Urinary bladder (tissue), 3 donors: ENCODE measurements at regions not wholly inside any gene's neighbourhood (a gene's known extent, or its start where the extent isn't known, plus 50 kb on each side); places are given as distances from the start of the nearest gene placed in this dataset.
"Not testable (repeated sequence)": the region's sequence is repeated elsewhere in the genome, so short reads cannot be mapped to it uniquely, and the experiment has no call there.

Experiments
- DNase-seq: peaks from one replicate; pipeline ENCODE4 v3.0.0-alpha.2; 2015; ENCODE audit errors: extremely low spot score
- H3K27ac ChIP-seq: one replicate; pipeline ENCODE4 v1.5.1; 2013; ENCODE audit warnings: low read depth, mild to moderate bottlenecking, moderate library complexity
- H3K36me3 ChIP-seq: one replicate; pipeline ENCODE4 v1.6.1; 2013; ENCODE audit warnings: mild to moderate bottlenecking, moderate library complexity; ENCODE audit not compliant: insufficient read depth
- H3K4me1 ChIP-seq: one replicate; pipeline ENCODE4 v1.6.1; 2013; ENCODE audit warnings: mild to moderate bottlenecking, moderate library complexity; ENCODE audit not compliant: insufficient read depth
- H3K4me3 ChIP-seq: one replicate; pipeline ENCODE4 v1.5.1; 2013; ENCODE audit warnings: low read depth, low read length
- WGBS: extraction: QIAGEN DNeasy Blood & Tissue Kit; methylation state at CpG from one replicate; pipeline ENCODE4 v1.1.7; 2013; 5-methylcytosine and 5-hydroxymethylcytosine counted together
- donor health status: healthy with polysubstance abuse.
- donor health status: healthy.

DNA sequence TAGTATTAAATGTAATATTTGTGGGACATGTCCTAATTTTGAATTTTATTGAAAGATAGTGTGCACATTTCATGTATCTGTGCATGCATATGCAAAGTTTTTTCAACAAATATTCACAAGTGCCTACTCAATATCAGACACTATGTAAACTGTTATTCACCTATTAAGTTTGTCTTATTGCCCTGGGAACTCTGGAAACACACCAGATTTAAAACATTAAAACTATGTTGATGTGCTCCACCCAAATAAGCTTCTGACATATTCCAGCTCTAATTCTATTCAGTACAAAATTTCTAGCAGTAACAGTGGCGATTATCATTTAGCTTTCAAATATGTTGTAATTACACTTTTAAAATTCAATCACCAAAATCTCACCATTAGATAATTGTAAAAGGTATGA lies 183.1 kb upstream of the TTC29 start:
- no peak for DNase-seq
- H3K27ac ChIP-seq: no peak overlapping the region
- no peak overlapping the region for H3K4me3 ChIP-seq
- peaks cover 2% of the 10 kb centered on the region for H3K4me1 ChIP-seq
- whole genome bisulfite sequencing: 75% methylated on average over 1 of the region's 1 CpG
- H3K36me3 ChIP-seq: no peaks in the 10 kb centered on the region

DNA sequence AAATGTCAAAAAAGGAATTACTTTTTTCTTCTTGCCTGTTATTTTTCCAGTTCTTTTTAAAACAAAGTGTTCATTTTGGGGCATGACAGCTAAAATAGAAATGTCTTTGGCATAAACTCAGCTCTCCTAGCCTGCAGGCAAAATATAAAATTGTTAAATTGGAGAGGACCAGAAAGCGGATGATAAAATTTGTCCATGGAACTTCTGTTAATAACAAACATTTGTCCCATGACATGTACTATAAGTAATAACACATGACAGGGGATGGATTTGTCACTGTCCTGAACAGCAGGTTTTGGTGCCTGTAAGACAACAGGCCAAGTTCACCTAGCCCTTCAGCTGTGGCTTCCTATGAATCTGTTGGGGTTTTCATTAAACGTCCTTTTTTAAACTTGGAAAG lies 184.0 kb upstream of the TTC29 start:
- WGBS: 80% methylated on average over 2 of the region's 2 CpGs
- DNase-seq: no peak
- H3K4me1 ChIP-seq: peaks cover 2% of the 10 kb centered on the region
- H3K36me3 ChIP-seq: no peaks in the 10 kb centered on the region
- no peak overlapping the region for H3K4me3 ChIP-seq
- H3K27ac ChIP-seq: no peak overlapping the region

DNA sequence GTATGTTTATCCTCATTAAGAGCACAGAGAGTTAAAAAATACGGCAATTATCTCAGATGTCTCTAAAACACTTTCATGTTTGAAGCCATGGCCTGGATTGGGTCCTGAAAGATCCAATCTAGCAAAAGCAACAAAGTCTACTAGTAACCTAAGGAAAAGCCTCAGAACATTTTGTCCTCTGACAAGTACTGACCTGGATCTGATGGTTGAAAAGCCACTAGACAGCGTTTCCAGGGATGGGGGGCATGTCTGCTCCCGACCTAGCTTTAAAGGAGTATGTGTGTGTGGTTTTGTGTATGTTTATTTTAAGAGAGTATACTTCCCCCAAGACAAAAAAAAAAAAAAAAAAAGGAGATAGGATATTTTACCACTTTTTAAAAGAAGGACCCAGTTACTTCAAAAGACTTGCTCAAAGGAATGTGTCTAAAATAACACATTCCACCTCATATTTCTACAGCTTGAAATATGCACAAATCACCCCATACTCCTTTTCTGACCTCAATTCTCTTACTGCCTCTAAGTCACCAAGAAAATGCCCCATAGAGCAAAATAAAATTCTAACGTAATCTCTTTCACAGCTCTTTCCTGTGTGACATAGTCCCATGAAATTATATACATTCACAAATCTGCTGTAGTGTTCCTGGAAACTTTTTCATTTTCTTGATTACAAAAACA lies 189.0 kb upstream of the TTC29 start:
- DNase-seq: no peak
- 82% methylated on average over 4 of the region's 4 CpGs for WGBS
- Histone ChIP-seq H3K4me1 (no peaks in the 10 kb centered on the region), H3K4me3 (no peak overlapping the region), H3K27ac (no peak overlapping the region), H3K36me3 (no peaks in the 10 kb centered on the region)

DNA sequence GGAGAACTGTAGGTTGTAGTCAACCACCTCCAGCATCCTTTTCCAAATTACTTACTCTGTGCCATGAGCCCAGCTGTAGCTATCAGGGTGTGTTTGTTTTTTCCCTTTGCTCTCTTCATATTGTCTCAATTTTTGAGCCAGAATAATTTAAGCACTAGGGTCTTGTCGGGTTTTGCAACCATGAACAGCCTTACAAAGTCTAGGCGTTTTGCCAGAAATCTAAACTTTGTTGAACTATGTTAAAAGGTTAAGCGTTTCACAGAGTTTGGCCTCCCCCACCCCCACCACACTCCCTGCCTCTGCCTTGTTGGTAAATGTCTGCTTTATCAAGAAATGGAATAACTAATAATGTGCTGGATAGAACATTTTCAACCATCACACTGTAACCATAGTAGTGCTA lies 190.6 kb upstream of the TTC29 start:
- Histone ChIP-seq H3K36me3 (no peaks in the 10 kb centered on the region), H3K4me1 (no peaks in the 10 kb centered on the region), H3K4me3 (no peak overlapping the region), H3K27ac (no peak overlapping the region)
- 17% methylated on average over 3 of the region's 3 CpGs for WGBS
- no peak for DNase-seq

DNA sequence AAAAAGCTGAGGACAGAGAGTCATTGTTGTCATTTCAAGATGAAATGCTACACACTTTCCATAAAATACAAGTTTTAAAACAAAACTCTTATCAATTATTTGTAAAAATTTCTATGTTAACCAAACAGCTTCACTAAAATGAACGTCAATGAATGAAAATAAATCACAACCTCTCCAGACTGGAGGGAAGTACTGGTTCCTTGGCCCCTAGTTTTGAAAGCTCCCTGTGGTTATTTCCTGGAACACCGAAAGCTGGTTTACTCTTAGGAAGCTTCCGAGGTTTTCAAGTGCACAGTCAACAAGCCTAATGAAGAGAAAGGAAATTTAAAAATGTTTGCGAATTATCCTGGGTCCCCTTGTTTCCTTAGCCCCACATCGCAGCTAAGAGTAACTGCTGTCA lies 191.1 kb upstream of the TTC29 start:
- WGBS: 63% methylated on average over 5 of the region's 5 CpGs
- Histone ChIP-seq H3K36me3 (no peaks in the 10 kb centered on the region), H3K4me3 (no peak overlapping the region), H3K27ac (no peak overlapping the region), H3K4me1 (no peaks in the 10 kb centered on the region)
- no peak for DNase-seq

DNA sequence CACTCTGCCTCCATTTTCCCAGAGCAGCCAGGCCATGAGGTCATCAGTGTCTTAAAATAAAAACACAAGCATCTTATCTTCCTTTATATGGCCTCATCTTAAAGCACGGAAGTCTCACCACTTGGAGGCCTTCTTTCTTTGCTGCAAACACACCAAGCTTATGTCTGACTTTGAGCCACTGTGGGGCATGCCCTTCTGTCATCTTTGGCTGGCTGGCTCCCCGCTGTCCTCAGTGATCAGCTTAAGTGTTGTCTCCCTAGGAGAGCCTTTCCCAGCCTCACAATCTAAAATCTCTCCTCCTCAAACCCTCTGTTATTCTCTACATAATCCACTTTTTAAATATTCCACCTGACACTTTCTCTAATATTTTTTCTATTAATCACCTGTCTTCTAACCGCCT lies 191.6 kb upstream of the TTC29 start:
- no peak overlapping the region for H3K4me3 ChIP-seq
- no peaks in the 10 kb centered on the region for H3K4me1 ChIP-seq
- H3K36me3 ChIP-seq: no peaks in the 10 kb centered on the region
- H3K27ac ChIP-seq: no peak overlapping the region
- 86% methylated on average over 3 of the region's 3 CpGs for WGBS
- no peak for DNase-seq

DNA sequence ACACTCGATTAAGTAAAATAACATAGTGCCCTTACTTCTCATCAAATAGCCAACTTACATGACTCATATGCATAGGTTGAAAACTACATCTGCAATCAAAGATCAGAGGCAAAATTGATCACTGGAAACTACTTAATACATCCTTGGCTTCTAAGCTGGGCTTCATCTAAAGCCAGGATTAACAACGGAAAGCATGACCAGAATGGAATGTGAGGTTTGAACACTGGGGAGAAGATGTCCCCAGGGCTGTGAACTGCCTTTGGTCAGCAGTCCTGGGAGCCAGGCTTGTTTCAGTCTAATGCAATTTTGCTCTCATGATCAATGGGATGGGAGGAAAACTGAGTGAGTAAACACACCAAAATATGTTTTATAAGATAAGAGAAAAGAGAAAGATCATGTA lies 192.5 kb upstream of the TTC29 start:
- Histone ChIP-seq H3K36me3 (no peaks in the 10 kb centered on the region), H3K4me1 (no peaks in the 10 kb centered on the region), H3K4me3 (no peak overlapping the region), H3K27ac (no peak overlapping the region)
- 57% methylated on average over 2 of the region's 2 CpGs for WGBS
- DNase-seq: no peak

DNA sequence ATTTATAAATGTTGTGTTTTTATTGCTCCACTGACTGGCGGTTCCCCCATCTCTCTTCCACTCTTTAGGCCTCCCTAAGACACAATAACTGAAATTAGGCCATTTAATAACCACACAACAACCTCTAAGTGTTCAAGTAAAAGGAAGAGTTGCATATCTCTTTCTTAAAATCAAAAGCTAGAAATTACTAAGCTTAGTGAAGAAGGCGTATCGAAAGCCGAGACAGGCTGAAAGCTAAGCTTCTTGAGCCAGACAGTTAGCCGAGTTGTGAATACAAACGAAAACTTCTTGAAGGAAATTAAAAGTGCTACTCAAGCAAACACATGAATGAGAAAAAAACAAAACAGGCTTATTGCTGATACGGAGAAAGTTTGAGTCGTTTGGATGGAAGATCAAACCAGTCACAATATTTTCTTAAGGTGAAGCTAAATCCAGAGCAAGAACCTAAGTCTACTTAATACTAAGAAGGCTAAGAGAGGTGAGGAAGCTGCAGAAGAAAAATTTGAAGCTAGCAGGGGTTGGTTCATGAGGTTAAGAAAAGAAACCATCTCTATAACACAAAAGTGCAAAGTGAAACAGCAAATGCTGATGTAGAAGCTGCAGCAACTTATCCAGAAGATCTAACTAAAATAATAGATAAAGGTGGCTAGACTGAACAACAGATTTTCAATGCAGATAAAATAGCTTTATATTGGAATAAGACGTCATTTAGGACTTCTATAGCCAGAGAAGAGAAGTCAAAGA lies 194.0 kb upstream of the TTC29 start:
- no peak overlapping the region for H3K4me3 ChIP-seq
- WGBS: 90% methylated on average over 9 of the region's 9 CpGs
- H3K4me1 ChIP-seq: no peaks in the 10 kb centered on the region
- no peaks in the 10 kb centered on the region for H3K36me3 ChIP-seq
- no peak overlapping the region for H3K27ac ChIP-seq
- no peak for DNase-seq

DNA sequence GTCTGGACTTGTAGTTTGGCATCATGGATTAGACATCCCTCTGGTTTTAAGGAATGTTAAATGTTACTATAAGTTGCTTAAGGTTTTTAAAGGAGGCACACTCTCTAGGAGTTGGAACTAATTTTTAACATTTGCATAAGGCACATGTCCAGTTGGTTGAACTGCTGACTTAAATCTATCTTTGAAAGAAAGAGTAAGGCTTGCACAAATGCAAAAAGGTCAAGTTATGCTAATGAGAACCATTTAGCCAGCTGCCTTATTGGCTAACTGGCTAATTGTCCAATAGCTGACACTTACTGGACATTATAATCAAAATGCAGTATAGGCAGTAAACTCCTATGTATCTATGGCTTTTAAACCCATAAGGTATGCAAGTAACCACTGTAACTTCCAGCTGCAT lies 206.1 kb upstream of the TTC29 start:
- no peaks in the 10 kb centered on the region for H3K4me1 ChIP-seq
- no peaks in the 10 kb centered on the region for H3K36me3 ChIP-seq
- no peak for DNase-seq
- H3K4me3 ChIP-seq: no peak overlapping the region
- no peak overlapping the region for H3K27ac ChIP-seq

DNA sequence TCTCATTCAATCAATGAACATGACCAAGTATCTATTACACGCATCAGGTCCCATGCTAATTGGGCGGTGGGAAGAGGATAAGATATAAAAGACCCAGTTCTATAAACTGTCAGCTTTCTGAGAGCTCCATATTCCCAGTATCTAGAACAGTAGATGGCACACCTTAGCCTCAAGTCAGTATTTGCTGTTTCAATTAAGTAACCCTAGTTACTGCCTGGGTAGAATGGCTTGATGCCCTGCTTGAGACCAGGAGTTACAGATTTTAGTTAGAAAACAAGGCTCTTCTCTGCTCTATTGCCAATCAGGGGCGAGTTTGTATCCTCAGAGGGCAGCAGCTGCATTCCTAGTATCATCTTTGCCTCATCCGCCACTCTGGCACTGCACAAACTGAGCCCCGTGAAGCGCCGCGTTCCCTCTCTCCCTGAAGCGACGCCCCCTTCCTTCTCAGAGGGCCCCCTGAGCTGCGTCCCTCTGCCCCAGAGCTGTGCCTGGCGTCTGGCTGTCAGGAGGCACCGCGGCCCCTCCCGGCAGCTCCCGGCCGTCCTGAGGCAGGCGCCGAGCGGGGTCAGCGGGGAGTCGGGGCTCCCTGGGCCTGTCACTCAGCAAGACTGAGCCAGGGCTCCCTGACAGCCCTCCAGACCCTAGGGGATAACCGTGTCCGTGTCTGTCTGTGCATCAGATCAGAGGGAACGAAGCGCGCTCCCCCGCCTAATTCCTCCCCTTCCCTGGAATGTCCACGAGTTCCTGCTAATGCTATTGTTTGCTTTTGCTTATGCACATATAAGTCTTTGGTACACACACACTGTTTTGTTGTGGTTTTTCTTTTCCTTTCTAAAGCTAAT lies 212.4 kb upstream of the TTC29 start:
- H3K4me1 ChIP-seq: peaks cover 2% of the 10 kb centered on the region
- H3K36me3 ChIP-seq: no peaks in the 10 kb centered on the region
- WGBS: 8% methylated on average over 29 of the region's 29 CpGs
- peak overlapping the region; percentile 25 for H3K4me3 ChIP-seq
- peak overlapping the region; percentile 33 for H3K27ac ChIP-seq
- no peak for DNase-seq

DNA sequence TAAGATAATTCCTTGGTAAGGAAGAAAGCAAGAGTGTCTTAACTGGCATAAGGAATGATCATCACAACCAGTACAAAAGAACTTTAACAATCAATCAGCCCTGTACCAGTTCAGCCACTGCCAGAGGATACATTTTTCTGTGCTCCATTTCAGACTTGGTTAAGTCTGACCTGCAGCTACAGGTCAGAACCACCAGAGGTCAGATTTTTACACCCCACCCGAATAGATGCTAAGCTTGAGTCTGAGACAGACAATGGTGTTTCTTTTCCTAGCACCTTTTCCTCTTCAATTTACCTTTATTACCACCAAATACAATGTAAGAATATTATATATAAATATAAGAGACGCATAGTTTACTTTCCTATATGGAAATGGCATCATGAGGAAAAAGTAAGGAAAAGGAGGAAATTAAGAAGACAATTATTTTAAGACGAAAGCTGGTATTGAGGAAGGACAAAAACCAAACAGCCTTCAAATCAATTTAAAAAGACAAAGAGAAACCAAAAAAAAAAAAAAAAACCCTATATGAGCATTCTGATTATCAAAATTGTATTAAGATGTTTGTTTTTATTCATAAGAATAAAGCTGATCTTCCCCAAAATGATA lies 215.3 kb upstream of the TTC29 start:
- peaks cover 2% of the 10 kb centered on the region for H3K4me1 ChIP-seq
- DNase-seq: no peak
- no peaks in the 10 kb centered on the region for H3K36me3 ChIP-seq
- 52% methylated on average over 3 of the region's 3 CpGs for WGBS
- no peak overlapping the region for H3K27ac ChIP-seq
- no peak overlapping the region for H3K4me3 ChIP-seq

DNA sequence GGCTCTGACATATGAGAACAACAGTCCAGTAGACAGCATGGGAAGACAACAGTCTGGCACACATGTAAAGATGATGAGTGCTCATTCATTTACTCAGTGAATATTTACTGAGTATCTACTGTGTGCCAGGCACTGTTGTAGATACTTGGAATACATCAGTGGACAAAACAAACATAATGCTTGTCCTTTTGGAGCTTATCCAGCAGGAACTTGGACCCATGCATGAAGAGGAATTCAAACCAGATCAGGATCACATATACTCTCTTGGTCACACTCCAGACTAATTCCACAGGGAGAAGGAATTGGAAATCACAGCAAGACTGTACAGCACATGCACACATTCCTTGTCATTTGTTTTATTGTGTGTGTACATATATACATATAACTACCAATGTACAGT lies 217.6 kb upstream of the TTC29 start:
- Histone ChIP-seq H3K36me3 (peaks cover 2% of the 10 kb centered on the region), H3K4me3 (no peak overlapping the region), H3K27ac (no peak overlapping the region), H3K4me1 (peaks cover 2% of the 10 kb centered on the region)
- no peak for DNase-seq

DNA sequence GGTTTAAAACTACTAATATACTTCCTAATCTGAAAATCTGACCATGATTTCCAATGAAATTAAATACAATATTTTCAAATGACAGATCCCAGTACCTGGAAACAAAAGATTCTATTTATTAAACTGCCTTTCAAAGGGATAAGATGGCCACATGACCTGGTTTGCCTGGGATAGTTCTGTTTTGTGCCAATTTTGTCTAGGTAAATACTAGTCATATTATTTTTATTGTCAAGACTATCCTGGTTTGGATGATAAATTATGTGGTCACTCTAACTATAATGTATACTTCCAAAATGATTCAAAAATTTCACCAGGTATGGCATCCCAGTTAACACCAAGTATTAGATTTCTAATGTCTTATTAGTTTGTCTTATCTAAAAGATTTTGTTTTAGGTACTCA lies 222.5 kb upstream of the TTC29 start:
- not testable (repeated sequence) for H3K4me3 ChIP-seq, H3K27ac ChIP-seq, DNase-seq, H3K36me3 ChIP-seq, H3K4me1 ChIP-seq

DNA sequence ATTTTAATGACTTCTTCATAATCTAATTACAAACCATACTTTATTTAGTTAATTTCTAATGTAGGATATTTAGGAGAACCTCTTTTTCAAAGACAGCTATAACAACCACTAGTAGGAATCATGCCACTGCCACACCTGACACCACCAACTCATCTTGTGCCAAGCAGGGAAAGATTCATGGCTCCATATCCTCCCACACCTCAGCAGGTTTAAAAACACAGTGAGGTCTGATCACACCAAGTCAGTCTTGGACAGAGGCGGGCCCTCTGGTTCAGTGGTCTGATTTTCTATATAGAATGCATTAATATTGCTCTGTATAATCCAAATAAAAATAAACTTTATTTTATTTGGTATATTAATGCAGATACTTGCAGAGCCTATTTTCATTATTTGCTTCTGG lies 227.7 kb upstream of the TTC29 start:
- WGBS: 95% methylated on average over 1 of the region's 1 CpG
- no peaks in the 10 kb centered on the region for H3K4me1 ChIP-seq
- H3K36me3 ChIP-seq: no peaks in the 10 kb centered on the region
- H3K27ac ChIP-seq: no peak overlapping the region
- DNase-seq: no peak
- H3K4me3 ChIP-seq: no peak overlapping the region
